ENCODE measurements at regions not wholly inside any gene's neighbourhood (a gene's known extent, or its start where the extent isn't known, plus 50 kb on each side); places are given as distances from the start of the nearest gene placed in this dataset.

- DNase-seq = no peak
Observed at GRCh38 chr13:59441596-59442280, 722.0 kb downstream of the DIAPH3 start.

DNA sequence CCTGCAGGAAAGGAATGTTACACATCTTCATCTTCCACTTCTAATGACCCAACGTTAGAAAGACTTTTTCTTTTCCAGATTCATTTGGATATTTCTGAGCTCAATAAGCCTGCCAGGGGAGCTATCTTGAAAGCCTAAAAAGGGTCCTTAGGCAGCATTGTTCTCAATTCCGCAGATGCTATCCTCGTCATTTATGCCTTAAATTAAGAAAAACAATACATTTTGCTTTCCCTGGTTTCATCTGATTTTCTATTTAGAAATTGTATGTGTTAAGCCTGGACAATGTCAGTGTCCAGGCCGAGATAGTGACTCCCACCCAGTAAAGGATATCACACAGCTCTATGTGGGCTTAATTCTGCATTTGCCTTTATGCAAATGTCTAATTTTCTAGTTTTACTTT, 721.3 kb downstream of the DIAPH3 start:
- DNase-seq = no peak

GRCh38 chr13:59442944-59443486, 720.7 kb downstream of the DIAPH3 start:
- no peak for DNase-seq

- peak; percentile 44 for DNase-seq
Observed at GRCh38 chr13:59444210-59444857, 719.4 kb downstream of the DIAPH3 start.

DNA sequence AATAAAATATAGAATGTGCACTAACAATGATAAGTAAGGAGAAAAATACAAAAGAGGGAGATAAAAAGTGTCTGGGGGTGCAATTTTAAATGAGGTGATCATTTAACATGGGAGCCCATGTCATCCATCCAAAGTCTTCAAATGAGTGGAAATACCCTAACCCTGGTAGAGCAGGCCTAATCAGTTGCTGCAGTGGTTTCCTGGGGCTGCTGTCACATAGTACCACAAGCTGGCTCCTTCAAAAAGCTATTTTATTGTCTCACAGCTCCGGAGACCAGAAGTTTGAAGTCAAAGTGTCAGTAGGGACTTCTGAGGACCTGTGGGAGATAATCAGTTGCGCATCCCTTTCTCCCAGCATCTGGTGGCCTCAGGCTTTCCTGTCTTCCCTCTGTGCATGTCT, 717.9 kb downstream of the DIAPH3 start:
- DNase-seq = no peak

DNA sequence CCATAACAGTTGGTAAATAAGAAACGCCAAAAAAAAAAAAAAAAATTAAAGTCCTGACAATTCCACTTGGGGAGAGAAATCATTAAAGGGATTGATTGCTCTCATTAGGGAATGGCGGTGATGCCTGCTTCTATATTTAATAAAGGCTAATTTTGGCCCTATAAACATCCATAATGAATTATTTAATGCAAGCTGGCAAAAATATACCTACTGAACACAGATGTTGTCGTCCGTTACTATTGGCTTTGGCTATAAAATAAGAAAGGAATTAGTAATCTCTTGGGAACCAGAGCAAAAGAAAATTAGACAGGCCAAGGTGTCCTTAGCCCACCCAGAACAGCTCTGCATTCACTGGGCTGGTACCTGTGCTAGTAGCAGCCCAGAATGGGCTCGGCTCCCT, 717.3 kb downstream of the DIAPH3 start:
- no peak for DNase-seq

DNA sequence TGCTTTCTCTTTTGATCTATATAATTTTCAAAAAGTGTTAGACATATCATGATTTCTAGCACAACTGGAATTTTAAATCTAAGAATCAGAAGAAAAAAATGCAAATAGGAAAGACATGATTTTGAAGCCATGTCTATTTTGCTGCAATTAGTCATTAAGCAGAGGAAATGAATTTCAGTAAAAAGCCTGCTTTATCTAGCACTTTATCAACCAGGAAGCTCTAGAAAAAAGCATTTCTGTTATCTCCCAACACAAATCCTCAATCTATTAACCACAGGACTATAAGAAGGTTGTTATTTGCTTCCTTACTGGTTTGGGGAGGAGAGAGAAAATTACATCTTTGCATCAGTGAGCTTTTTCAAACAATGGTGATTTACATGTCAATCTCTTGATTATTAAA, 716.7 kb downstream of the DIAPH3 start:
- no peak for DNase-seq

GRCh38 chr13:59447846-59448620, 715.7 kb downstream of the DIAPH3 start:
- DNase-seq = no peak

GRCh38 chr13:59449750-59450149, 714.0 kb downstream of the DIAPH3 start:
- DNase-seq = no peak

DNA sequence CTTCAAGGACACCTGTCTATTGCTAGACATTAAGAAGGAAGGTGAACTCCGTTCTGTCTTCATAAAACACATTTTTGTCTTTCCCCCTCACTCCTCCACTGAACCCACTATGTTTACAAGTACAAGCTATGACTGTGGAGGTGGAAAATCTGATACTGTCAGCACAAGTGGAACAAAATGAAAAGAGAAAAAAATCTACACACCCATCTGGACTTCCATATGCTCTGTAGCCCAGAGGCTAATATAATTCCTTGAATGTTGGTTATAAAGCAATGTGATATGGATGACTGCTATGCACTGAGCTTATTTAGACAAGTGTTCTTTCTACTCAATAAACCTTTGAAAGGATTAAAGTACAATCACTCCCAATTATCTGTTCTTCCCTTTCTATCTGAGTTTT, 713.5 kb downstream of the DIAPH3 start:
- no peak for DNase-seq

DNA sequence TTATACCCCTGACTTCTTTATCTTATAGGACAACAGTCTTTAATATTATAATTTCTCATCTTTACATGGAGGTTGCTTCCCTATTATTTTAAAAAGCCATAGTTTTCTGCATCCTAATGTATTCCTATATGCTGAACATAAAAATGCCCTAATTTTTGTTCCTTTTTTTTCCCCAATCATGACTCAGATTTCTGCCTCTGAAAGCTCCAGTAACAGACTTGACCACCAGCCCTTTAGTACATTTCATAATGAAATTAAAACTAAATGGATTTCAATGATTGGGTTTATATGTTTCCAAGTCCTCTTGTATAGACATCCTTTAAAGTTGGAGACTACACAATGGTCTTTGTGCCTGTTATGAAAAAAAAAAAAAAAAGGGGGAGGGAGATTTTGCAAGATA, 712.5 kb downstream of the DIAPH3 start:
- DNase-seq = no peak

DNA sequence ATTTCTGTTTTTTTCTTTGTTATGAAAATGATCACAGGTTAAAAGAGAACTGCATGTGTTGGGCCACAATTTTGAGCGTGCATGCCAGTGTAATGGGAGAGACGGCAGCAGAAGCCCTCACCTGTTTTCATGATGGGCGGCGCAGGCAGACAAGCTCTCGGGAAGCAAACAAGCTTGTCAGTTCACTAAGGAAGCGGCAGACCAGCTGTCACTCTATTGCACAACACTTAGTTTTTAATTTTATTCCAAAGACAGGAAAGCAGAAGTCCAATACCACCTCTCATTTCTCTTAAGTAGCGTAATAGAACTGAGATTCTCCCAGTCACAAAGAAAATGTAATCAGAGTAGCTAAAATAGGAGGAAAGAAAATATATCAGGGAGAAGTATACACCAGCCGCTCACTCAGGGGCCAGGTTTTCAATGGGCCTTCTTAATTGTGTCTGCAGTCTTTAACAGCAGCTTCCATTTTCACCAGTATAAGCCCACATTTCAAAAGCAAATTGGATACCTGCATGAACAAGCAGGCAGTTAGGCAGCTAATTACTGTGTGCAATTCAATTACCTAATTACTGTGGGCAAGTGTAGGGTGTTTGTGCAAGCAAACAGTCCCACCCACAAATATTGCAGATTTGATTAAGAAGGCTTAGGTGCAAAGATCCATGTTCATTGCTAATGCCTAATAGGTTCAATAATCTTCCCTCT, 711.4 kb downstream of the DIAPH3 start:
- no peak for DNase-seq

DNA sequence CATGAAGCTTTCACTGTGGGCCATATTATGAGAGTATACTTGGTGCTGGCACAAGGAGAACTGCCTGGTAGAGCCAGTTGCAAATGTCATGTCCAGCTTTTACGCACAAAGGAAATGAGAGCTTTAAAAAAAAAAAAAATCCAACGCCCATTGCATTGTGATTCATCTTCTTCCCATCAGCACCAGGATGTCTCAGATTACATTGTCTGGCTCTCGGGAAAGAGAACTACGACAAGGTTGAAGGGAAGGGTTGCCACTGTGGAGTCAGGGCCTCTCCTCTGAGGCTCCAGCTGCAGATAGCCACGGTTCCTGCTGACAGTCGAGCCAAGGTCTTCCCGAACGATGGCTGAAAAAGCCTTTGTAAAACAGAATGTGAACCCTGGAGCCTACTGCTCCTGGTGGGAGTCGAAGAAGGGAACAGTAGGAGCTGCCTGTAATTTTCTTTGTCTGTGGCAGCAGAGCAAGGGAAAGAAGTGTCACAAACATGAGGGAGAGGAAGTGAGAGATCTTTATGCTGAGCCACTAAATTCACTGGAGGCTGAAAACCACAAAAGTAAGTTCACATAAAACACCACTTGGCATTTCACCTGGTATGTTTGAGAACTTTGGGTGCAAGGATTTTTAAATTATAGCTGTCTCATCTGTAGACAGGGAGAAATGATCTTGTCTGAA, 704.7 kb downstream of the DIAPH3 start:
- DNase-seq = no peak

GRCh38 chr13:59459972-59460371, 703.8 kb downstream of the DIAPH3 start:
- DNase-seq = no peak

- no peak for DNase-seq
Observed at GRCh38 chr13:59461411-59461810, 702.3 kb downstream of the DIAPH3 start.

GRCh38 chr13:59463023-59463422, 700.7 kb downstream of the DIAPH3 start:
- DNase-seq = no peak

DNA sequence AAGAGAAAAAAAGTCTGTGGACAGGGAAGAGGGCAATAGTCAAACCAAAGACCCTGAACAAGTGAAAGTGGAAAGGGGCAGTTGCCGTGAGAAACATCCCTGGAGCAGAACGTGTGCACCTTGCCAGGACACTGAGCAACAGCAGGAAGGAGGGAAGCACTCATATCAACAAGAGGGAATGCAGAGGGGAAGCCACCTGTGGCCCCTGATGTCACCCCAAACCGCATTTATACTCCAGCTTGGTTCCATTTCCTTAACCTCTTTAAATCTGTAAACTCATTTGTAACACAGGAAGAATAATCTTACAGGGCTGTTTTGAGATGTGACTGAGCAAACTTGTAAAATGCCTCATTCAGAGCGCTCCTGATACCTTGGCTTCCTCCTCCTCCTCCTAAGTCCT, 698.8 kb downstream of the DIAPH3 start:
- DNase-seq = no peak

DNA sequence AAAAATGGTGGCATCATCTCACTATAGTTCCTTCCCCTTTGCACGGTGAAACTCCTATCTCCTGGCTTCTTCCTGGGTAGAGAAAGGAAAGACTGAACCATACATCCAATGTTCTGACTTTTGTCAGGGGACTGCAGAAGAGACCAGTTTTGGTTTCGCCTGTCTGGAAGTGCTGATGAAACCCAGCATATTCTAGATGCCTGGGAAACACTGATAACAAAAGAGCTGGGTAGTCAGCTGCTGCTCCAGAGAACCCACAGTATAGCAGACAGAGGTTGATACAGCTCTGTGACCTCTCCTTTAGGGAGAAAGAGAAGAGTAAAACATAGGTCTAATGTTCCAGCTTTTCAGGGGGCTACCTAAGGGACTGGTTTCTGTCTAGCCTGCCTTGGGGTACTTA, 695.3 kb downstream of the DIAPH3 start:
- DNase-seq = no peak

DNA sequence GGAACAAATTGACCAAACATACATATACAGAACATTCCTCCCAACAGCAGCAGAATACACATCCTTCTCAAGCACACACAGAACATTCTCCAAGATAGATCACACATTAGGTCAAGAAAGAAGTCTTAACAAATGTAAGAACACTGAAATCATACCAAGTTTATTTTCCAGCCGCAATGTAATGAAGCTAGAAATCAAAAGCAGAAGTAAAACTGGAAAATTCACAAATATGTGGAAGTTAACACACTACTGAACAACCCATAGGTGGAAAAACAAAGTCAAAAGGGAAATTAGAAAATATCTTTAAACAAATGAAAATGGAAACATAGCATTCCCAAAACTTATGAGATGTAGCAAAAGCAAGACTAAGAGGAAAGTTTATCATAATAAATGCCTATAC, 692.6 kb downstream of the DIAPH3 start:
- no peak for DNase-seq

GRCh38 chr13:59472134-59472533, 691.6 kb downstream of the DIAPH3 start:
- no peak for DNase-seq

- no peak for DNase-seq
Observed at GRCh38 chr13:59474696-59475095, 689.0 kb downstream of the DIAPH3 start.

DNA sequence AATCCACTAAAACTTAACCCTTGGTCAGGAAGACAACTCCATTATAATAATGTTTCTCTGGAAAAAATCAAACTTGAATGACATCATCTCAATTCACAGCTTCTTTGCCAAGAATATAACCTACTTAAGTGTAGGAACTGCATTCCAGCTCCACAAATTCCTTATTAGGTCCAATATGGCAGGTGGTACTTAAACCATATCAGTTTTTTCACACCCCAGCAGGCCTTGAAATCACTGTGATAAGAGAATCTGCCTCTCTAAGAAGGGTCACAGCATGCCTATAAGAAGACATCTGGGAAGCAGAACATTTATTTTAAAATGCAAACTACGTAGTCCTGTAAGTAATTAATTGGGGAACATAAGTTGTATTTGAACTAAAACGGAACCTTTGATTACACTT, 687.8 kb downstream of the DIAPH3 start:
- DNase-seq = no peak

GRCh38 chr13:59476366-59476765, 687.4 kb downstream of the DIAPH3 start:
- no peak for DNase-seq
